ENCODE measurements at regions not wholly inside any gene's neighbourhood (a gene's known extent, or its start where the extent isn't known, plus 50 kb on each side); places are given as distances from the start of the nearest gene placed in this dataset.

GRCh38 chr3:64943866-64944265 is 256.1 kb upstream of the ADAMTS9 start:
- DNase-seq: no peak
- H3K4me1 Mint-ChIP-seq: peaks cover 32% of the 10 kb centered on the region
- no peak overlapping the region for H3K27ac Mint-ChIP-seq
- no peaks in the 10 kb centered on the region for H3K9me3 Mint-ChIP-seq
- Histone ChIP-seq H3K4me1 (ENCODE audit: control insufficient read depth, insufficient read depth, low read length) (peaks cover 14% of the 10 kb centered on the region), H3K27me3 (ENCODE audit: control insufficient read depth, insufficient read depth, low read length, poor library complexity, severe bottlenecking) (no peaks in the 10 kb centered on the region), H3K9ac (ENCODE audit: extremely low read depth, low read length, poor library complexity, severe bottlenecking) (no peak overlapping the region), H3K4me3 (ENCODE audit: low read length) (no peak overlapping the region), H3K27ac (ENCODE audit: low read depth, low read length) (no peak overlapping the region), H3K9me3 (ENCODE audit: control insufficient read depth, low read length) (no peaks in the 10 kb centered on the region), H3K36me3 (ENCODE audit: control insufficient read depth, insufficient read depth, low read length) (no peaks in the 10 kb centered on the region)
- WGBS, 2 experiments (ENCODE audit: insufficient coverage in 1 of 2, insufficient read length in 1 of 2): 96 to 100% methylated on average over 3 to 4 of the region's 4 CpGs
- H3K27me3 Mint-ChIP-seq (ENCODE audit: insufficient read depth): no peaks in the 10 kb centered on the region
- TF ChIP-seq, protein P1, sequence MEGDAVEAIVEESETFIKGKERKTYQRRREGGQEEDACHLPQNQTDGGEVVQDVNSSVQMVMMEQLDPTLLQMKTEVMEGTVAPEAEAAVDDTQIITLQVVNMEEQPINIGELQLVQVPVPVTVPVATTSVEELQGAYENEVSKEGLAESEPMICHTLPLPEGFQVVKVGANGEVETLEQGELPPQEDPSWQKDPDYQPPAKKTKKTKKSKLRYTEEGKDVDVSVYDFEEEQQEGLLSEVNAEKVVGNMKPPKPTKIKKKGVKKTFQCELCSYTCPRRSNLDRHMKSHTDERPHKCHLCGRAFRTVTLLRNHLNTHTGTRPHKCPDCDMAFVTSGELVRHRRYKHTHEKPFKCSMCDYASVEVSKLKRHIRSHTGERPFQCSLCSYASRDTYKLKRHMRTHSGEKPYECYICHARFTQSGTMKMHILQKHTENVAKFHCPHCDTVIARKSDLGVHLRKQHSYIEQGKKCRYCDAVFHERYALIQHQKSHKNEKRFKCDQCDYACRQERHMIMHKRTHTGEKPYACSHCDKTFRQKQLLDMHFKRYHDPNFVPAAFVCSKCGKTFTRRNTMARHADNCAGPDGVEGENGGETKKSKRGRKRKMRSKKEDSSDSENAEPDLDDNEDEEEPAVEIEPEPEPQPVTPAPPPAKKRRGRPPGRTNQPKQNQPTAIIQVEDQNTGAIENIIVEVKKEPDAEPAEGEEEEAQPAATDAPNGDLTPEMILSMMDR (conservative IDR thresholded peaks at IDR 0.05): no peak
- H3K4me3 Mint-ChIP-seq: no peak overlapping the region
- no peaks in the 10 kb centered on the region for H3K36me3 Mint-ChIP-seq (ENCODE audit: low read depth)

DNA sequence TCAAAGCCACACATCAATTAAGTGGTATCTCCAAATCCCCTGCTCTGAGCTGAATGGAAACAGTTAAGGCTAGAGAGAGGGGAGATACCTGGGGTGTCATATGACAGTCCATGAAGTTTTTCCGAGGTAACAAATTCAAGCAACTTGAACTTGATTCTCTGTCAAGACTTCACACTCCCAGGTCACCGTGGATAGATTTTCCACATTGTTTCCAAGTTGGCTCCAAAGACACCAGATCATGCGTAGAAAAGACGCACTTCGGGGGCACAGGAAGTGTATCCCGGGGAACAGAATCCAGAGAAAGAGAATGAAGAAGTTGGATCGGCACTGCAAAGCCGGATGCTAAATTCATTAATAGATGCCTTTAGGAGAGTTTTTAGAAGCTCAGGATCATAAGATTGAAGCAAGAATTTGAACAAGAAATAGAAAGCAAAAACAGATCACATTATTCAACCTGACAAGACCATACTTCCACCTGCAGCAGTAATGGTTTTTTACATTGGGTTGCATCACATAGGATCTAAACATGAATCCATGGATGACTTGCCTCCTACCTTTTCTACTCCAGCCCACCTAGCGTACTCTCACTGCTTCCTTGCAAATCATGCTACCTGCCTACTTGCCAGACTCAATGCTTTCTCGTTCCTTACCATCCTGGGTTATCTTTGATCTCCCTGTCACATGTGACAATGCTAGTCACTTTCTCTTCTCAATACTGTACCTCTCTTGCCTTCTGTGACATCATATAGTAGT is 253.0 kb upstream of the ADAMTS9 start:
- no peak overlapping the region for H3K9ac ChIP-seq (ENCODE audit: extremely low read depth, low read length, poor library complexity, severe bottlenecking)
- H3K4me1 ChIP-seq (ENCODE audit: control insufficient read depth, insufficient read depth, low read length): peaks cover 13% of the 10 kb centered on the region
- Mint-ChIP-seq H3K4me3 (no peak overlapping the region), H3K4me1 (peaks cover 30% of the 10 kb centered on the region), H3K27me3 (ENCODE audit: insufficient read depth) (no peaks in the 10 kb centered on the region), H3K27ac (no peak overlapping the region), H3K36me3 (ENCODE audit: low read depth) (no peaks in the 10 kb centered on the region), H3K9me3 (no peaks in the 10 kb centered on the region)
- H3K9me3 ChIP-seq (ENCODE audit: control insufficient read depth, low read length): no peaks in the 10 kb centered on the region
- TF ChIP-seq, protein P1 (conservative IDR thresholded peaks at IDR 0.05): no peak
- H3K27me3 ChIP-seq (ENCODE audit: control insufficient read depth, insufficient read depth, low read length, poor library complexity, severe bottlenecking): no peaks in the 10 kb centered on the region
- no peak overlapping the region for H3K4me3 ChIP-seq (ENCODE audit: low read length)
- no peak overlapping the region for H3K27ac ChIP-seq (ENCODE audit: low read depth, low read length)
- no peak for DNase-seq
- 92 to 97% methylated on average over 8 to 10 of the region's 10 CpGs for WGBS, 2 experiments (ENCODE audit: insufficient coverage in 1 of 2, insufficient read length in 1 of 2)
- no peaks in the 10 kb centered on the region for H3K36me3 ChIP-seq (ENCODE audit: control insufficient read depth, insufficient read depth, low read length)

DNA sequence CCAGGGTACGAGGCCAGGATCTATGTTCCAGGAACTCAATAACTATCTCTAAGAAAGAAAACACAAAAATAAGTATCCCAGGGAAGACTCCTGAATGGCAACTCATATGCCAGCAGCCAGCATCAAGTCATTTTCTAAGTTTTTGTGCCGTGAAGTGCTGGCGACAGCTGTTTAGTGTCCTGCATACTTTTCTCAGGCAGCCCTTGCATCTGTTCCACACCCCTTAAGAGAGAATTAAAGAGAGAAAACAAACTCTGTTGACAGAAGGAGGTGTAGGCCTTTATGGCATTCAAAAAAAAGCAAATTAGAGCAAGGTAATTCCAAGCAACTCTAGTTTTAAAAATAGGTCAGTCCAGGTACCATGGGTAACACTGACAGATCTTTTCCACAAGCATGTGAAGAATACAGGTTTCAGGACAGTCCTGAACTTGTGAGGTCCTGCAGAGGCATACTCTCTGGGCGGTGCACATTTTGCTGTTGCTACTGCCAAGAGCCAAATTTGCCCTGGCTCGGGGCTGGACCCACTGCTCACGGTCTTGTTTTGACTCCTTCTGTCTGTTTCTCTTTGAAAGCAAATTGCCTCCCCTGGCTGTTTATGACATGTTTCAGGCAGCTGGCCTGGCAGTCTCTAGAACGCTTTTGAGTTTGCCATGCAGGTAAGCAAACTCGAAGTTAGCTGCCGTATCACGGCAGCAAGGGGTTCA is 252.1 kb upstream of the ADAMTS9 start:
- H3K9ac ChIP-seq (ENCODE audit: extremely low read depth, low read length, poor library complexity, severe bottlenecking): no peak overlapping the region
- Mint-ChIP-seq H3K36me3 (ENCODE audit: low read depth) (no peaks in the 10 kb centered on the region), H3K4me3 (no peak overlapping the region), H3K27me3 (ENCODE audit: insufficient read depth) (no peaks in the 10 kb centered on the region), H3K9me3 (no peaks in the 10 kb centered on the region), H3K4me1 (peaks cover 21% of the 10 kb centered on the region), H3K27ac (no peak overlapping the region)
- no peaks in the 10 kb centered on the region for H3K9me3 ChIP-seq (ENCODE audit: control insufficient read depth, low read length)
- TF ChIP-seq, protein P1 (conservative IDR thresholded peaks at IDR 0.05): no peak
- H3K27me3 ChIP-seq (ENCODE audit: control insufficient read depth, insufficient read depth, low read length, poor library complexity, severe bottlenecking): no peaks in the 10 kb centered on the region
- WGBS, 2 experiments (ENCODE audit: insufficient coverage in 1 of 2, insufficient read length in 1 of 2): 92 to 97% methylated on average over 8 to 10 of the region's 10 CpGs
- H3K4me3 ChIP-seq (ENCODE audit: low read length): no peak overlapping the region
- no peak overlapping the region for H3K27ac ChIP-seq (ENCODE audit: low read depth, low read length)
- peaks cover 8% of the 10 kb centered on the region for H3K4me1 ChIP-seq (ENCODE audit: control insufficient read depth, insufficient read depth, low read length)
- DNase-seq: no peak
- H3K36me3 ChIP-seq (ENCODE audit: control insufficient read depth, insufficient read depth, low read length): no peaks in the 10 kb centered on the region

All from endodermal cell (in vitro differentiated cells).